ENCODE measurements at regions not wholly inside any gene's neighbourhood (a gene's known extent, or its start where the extent isn't known, plus 50 kb on each side); places are given as distances from the start of the nearest gene placed in this dataset.

DNA sequence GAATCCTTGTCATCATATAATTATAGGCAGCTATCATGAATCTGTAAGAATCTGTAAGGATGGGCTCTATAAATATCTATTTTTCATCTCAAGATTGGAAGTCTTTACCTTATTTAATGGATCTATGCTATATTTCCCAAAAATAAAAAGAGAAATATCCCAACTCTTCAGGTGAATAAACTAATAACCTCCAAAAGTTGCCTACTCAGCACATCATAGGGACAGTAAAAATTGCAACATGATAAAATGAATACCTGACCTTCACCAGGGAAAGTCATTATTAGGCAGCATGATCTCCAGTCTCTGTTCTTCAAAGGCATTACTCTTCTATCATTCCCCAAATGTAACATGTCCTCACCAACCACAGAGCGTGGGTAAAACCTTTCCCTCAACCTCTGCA lies 277.3 kb downstream of the RAB38 start:
- TF ChIP-seq EZH2 (IDR thresholded peaks at IDR 0.05) (no peak), POLR2AphosphoS5 (IDR thresholded peaks at IDR 0.05; ENCODE audit: borderline replicate concordance, low read depth, low read length) (no peak)
